ENCODE measurements at regions not wholly inside any gene's neighbourhood (a gene's known extent, or its start where the extent isn't known, plus 50 kb on each side); places are given as distances from the start of the nearest gene placed in this dataset.

- TF ChIP-seq POLR2A (IDR thresholded peaks at IDR 0.05) (no peak), CTCF (IDR thresholded peaks at IDR 0.05) (no peak)
Measured at GRCh38 chr6:119749335-119749734, 399.8 kb upstream of the MAN1A1 start.
